ENCODE measurements at regions not wholly inside any gene's neighbourhood (a gene's known extent, or its start where the extent isn't known, plus 50 kb on each side); places are given as distances from the start of the nearest gene placed in this dataset.
"Not testable (repeated sequence)": the region's sequence is repeated elsewhere in the genome, so short reads cannot be mapped to it uniquely, and the experiment has no call there.

GRCh38 chr9:75456698-75457097, 368.4 kb downstream of the OSTF1 start:
- ChIA-PET CTCF (no interaction called here), POLR2A (no interaction called here)
- intact Hi-C loops (cut with micrococcal nuclease; ENCODE audit: unreplicated experiment), result no loop called here
- DNase-seq (ENCODE audit: low read depth, low spot score), result no peak
- in situ Hi-C loops (cut with HindIII; ENCODE audit: low pct_unique_long_range_greater_than_20kb, low sequenced_read_pairs), result no loop called here
- no peaks in the 10 kb centered on the region for H3K27me3 ChIP-seq (ENCODE audit: control insufficient read depth, insufficient read depth, low read length)
- TF ChIP-seq REST (IDR thresholded peaks at IDR 0.05; ENCODE audit: insufficient read depth in 1 of 2, low read depth in 2 of 2, low read length in 1 of 2) (no peak), SIN3A (IDR thresholded peaks at IDR 0.05; ENCODE audit: borderline replicate concordance, insufficient read depth, low read depth, low read length) (no peak), POLR2AphosphoS5 (IDR thresholded peaks at IDR 0.05; ENCODE audit: low read depth, low read length) (no peak), TCF7L2 (IDR thresholded peaks at IDR 0.05; ENCODE audit: low read depth, low read length) (no peak), CTCF (IDR thresholded peaks at IDR 0.05) (no peak)
- ATAC-seq, result no peak
- no peaks in the 10 kb centered on the region for H3K36me3 ChIP-seq (ENCODE audit: control insufficient read depth, insufficient read depth, low read length)
- no peaks in the 10 kb centered on the region for H3K9me3 ChIP-seq (ENCODE audit: control insufficient read depth, insufficient read depth, low read depth, low read length)
- BruUV-seq (replicated peaks), result no TSS peak
- no peaks in the 10 kb centered on the region for H3K4me1 ChIP-seq (ENCODE audit: control insufficient read depth, insufficient read depth, low read length)
- no peak overlapping the region for H3K4me3 ChIP-seq (ENCODE audit: low read depth in 2 of 2, low read length in 2 of 2)
- no peak overlapping the region for H3K27ac ChIP-seq (ENCODE audit: low read length)

GRCh38 chr9:75457474-75458011, 369.2 kb downstream of the OSTF1 start:
- Histone ChIP-seq H3K36me3 (ENCODE audit: control insufficient read depth, insufficient read depth, low read length) (no peaks in the 10 kb centered on the region), H3K4me3 (ENCODE audit: low read depth in 2 of 2, low read length in 2 of 2) (no peak overlapping the region), H3K27me3 (ENCODE audit: control insufficient read depth, insufficient read depth, low read length) (no peaks in the 10 kb centered on the region), H3K4me1 (ENCODE audit: control insufficient read depth, insufficient read depth, low read length) (no peaks in the 10 kb centered on the region), H3K9me3 (ENCODE audit: control insufficient read depth, insufficient read depth, low read depth, low read length) (no peaks in the 10 kb centered on the region), H3K27ac (ENCODE audit: low read length) (no peak overlapping the region)
- intact Hi-C loops (cut with micrococcal nuclease; ENCODE audit: unreplicated experiment) (no loop called here), in situ Hi-C loops (cut with HindIII; ENCODE audit: low pct_unique_long_range_greater_than_20kb, low sequenced_read_pairs) (no loop called here)
- no peak for ATAC-seq
- ChIA-PET POLR2A (no interaction called here), CTCF (no interaction called here)
- no TSS peak for BruUV-seq (replicated peaks)
- no peak for TF ChIP-seq TCF7L2 (IDR thresholded peaks at IDR 0.05; ENCODE audit: low read depth, low read length)
- no peak for TF ChIP-seq REST (IDR thresholded peaks at IDR 0.05; ENCODE audit: insufficient read depth in 1 of 2, low read depth in 2 of 2, low read length in 1 of 2)
- no peak for DNase-seq (ENCODE audit: low read depth, low spot score)

GRCh38 chr9:75459311-75459710, 371.0 kb downstream of the OSTF1 start:
- in situ Hi-C loops (cut with HindIII; ENCODE audit: low pct_unique_long_range_greater_than_20kb, low sequenced_read_pairs); BruUV-seq (replicated peaks); H3K36me3 ChIP-seq (ENCODE audit: control insufficient read depth, insufficient read depth, low read length); DNase-seq (ENCODE audit: low read depth, low spot score); CTCF ChIA-PET; ATAC-seq; H3K4me3 ChIP-seq (ENCODE audit: low read depth in 2 of 2, low read length in 2 of 2); H3K4me1 ChIP-seq (ENCODE audit: control insufficient read depth, insufficient read depth, low read length); H3K27ac ChIP-seq (ENCODE audit: low read length); H3K9me3 ChIP-seq (ENCODE audit: control insufficient read depth, insufficient read depth, low read depth, low read length); intact Hi-C loops (cut with micrococcal nuclease; ENCODE audit: unreplicated experiment); POLR2A ChIA-PET; H3K27me3 ChIP-seq (ENCODE audit: control insufficient read depth, insufficient read depth, low read length): not testable (repeated sequence)
